Esophagus muscularis mucosa (tissue), 3 donors: ENCODE measurements at regions not wholly inside any gene's neighbourhood (a gene's known extent, or its start where the extent isn't known, plus 50 kb on each side); places are given as distances from the start of the nearest gene placed in this dataset.
"Not testable (repeated sequence)": the region's sequence is repeated elsewhere in the genome, so short reads cannot be mapped to it uniquely, and the experiment has no call there.

Experiments
- POLR2A ChIP-seq: fragments of 450-650 bp; IDR thresholded peaks from one replicate; pipeline ENCODE4 v1.6.1; 2017; ENCODE audit warnings: antibody characterized with exemption, moderate library complexity, mild to moderate bottlenecking, low read depth
- POLR2AphosphoS5 ChIP-seq, 2 donors: sonication (generic); formaldehyde crosslinking; IDR thresholded peaks; one replicate each; pipeline ENCODE4 v1.6.1; 2017; ENCODE audit warnings: antibody characterized with exemption in 2 of 2
- TF ChIP-seq, protein P1 (sequence below), 3 experiments: fragments of 200-600 bp in 2 of 3; fragments of 450-650 bp in 1 of 3; sonication (generic) in 2 of 3; IDR thresholded peaks; one replicate each; pipeline ENCODE4 v1.5.1; 2017 to 2019; ENCODE audit warnings: antibody characterized with exemption in 3 of 3, mild to moderate bottlenecking in 2 of 3, moderate library complexity in 1 of 3

DNA sequence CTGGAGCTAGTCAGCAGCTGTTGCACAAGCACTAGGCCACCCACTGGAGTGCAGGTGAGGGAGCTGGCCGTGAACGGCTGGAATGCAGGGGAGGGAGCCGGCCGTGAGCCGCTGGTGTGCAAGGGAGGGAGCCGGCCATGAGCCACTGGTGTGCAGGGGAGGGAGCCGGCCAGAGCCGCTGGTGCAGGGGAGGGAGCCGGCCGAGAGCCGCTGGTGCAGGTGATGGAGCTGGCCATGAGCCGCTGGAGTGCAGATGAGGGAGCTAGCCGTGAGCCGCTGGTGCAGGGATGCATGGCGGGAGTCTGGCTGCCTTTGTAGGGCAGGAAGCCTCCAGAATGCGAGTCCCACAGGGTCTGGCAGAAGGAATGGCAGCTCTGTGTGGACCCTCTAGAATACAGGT lies 1470.0 kb upstream of the DEFB115 start:
- TF ChIP-seq, protein P1, sequence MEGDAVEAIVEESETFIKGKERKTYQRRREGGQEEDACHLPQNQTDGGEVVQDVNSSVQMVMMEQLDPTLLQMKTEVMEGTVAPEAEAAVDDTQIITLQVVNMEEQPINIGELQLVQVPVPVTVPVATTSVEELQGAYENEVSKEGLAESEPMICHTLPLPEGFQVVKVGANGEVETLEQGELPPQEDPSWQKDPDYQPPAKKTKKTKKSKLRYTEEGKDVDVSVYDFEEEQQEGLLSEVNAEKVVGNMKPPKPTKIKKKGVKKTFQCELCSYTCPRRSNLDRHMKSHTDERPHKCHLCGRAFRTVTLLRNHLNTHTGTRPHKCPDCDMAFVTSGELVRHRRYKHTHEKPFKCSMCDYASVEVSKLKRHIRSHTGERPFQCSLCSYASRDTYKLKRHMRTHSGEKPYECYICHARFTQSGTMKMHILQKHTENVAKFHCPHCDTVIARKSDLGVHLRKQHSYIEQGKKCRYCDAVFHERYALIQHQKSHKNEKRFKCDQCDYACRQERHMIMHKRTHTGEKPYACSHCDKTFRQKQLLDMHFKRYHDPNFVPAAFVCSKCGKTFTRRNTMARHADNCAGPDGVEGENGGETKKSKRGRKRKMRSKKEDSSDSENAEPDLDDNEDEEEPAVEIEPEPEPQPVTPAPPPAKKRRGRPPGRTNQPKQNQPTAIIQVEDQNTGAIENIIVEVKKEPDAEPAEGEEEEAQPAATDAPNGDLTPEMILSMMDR (IDR thresholded peaks at IDR 0.05) = not testable (repeated sequence)
- TF ChIP-seq POLR2A; POLR2AphosphoS5 (IDR thresholded peaks at IDR 0.05): not testable (repeated sequence)
